HG02588 (cell line): ENCODE measurements at regions not wholly inside any gene's neighbourhood (a gene's known extent, or its start where the extent isn't known, plus 50 kb on each side); places are given as distances from the start of the nearest gene placed in this dataset.
"Not testable (repeated sequence)": the region's sequence is repeated elsewhere in the genome, so short reads cannot be mapped to it uniquely, and the experiment has no call there.

Experiments used
- ATAC-seq: cut with Tn5 transposase; IDR thresholded peaks from one replicate; pipeline ENCODE4 v1.9.1; 2021; ENCODE audit warnings: mild to moderate bottlenecking, moderate library complexity; ENCODE audit not compliant: unreplicated experiment

DNA sequence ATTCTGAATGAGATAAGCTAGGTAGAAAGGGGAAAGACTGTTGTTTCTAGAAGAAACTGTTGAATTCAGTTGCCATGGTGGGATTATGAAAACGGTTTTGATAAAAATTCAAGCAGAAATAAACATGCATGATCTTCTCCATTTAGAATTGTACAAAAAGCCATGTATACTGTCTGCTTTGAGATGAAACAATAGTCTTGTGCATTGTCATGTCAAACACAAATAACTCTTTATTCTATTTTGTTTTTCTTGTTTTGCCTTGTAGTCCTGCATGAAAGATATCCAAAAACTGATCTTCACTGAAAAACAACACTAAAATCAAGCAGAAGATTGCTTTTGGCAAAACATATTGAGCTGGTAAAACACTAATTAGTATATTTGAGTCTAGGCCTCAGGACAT, 659.9 kb downstream of the LTN1 start:
- no peak for ATAC-seq

DNA sequence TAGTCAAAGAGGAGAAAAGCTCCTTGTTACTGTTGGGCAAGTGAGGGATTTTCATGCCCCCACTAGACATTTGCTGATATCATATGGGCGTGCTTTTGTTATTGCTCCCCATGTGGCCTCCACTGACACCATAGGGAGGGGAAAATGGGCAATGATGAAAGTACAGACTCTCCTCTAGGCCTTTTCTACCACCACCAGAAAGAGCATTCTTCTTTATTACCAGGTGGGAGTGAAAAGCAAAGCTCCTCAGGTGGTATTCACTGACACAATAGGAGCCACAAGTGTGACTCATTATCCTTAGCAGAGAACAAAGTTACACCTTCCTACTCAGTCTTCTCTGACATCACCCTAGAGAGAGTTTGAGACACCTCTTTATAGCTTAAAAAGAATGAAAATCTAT, 667.1 kb downstream of the LTN1 start:
- ATAC-seq, result no peak

DNA sequence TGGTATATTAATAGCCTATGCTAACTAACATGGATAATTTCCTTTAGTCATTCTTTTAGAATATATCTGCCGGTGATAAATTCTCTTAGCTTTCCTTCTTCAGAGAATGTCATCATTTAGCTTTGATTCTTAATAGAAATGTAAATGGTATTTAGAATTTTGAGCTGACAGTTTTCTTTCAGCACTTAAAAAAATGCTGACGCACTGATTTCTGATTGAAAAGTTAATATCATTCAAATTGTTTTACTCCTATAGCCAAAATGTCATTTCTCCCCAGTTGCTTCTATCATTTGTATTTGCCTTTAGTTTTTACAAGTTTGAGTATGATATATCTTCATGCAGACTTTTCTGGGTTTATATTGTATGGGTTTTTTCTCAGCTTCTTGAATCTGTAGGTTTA, 668.0 kb downstream of the LTN1 start:
- ATAC-seq, result no peak

DNA sequence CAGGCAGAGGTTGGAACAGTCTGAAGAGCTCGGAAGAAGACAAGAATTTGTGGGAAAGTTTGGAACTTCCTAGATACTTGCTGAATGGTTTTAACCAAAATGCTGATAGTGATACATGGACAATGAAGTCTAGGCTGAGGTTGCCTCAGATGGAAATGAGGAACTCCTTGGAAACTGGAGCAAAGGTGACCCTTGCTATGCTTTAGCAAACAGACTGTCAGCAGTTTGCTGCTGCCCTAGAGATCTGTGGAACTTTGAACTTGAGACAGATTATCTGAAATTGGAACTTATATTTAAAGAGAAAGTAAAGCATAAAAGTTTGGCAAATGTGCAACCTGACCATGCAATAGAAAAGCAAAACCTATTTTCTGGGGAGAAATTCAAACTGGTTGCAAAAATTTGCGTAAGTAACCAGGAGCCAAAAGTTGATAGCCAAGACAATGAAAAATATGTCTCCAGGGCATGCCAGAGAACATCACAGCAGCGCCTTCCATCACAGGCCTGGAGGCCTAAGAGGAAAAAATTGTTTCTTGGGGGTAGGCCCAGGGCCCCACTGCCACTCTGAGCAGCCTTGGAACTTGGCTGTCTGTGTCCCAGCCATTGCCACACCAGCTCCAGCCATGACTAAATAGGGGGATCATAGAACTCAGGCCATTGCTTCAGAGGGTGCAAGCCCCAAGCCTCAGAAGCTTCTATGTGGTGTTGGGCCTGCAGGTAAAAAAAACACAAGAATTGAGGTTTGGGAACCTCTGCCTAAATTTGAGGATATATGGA, 675.3 kb downstream of the LTN1 start:
- ATAC-seq, result no peak

DNA sequence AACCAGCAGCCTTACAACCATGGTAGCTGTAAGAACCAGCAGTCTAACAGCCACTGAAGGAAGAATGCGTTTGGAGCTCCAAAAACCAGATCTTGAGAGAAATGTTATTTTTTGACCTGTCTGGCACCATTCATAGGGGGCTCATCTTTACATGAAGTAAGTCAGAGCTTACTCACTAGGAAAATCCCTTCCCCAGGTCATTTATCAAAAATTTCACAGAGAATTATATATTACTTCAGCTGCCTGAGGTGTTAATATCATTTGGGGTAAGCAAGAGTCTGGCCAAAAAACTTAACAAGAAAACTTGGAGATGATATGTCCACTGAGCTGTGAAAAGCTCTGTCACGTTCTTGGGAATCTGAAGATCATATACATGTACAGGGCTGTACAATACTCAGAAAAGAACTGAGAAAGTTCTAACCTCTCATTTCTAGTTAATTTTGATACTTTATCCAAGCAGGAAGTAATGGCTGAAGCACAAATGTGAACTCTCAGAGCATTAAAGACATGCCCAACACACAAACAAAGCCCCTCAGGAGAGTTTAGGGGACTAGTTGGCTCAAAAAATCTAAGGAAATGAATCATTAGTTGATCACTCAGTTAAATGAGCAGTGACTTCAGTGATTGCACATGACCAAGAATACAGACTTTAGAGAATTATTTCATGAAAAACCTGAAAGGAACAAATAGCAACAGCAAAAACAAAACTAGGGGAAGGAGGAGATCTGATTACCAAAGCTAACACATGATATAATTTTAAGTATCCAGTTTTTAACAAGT, 681.1 kb downstream of the LTN1 start:
- no peak for ATAC-seq

DNA sequence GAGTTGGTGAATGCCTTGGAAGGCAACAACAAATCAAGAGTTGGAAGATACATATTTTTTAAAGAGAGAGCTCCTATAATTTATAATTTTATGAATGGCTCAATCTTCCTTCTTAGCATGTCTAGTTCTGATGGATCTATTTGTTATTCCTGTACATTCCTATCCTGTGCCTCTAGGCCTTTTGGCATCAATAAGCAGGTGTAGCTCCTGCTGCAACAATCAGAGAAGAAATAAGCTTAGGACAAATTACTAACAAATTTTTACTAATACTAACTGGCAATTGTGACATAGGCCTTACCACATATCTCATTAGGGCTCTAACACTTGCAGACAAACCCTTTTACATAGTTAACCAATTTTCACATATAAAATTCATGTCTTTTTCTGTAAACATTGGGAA, 682.0 kb downstream of the LTN1 start:
- no peak for ATAC-seq

DNA sequence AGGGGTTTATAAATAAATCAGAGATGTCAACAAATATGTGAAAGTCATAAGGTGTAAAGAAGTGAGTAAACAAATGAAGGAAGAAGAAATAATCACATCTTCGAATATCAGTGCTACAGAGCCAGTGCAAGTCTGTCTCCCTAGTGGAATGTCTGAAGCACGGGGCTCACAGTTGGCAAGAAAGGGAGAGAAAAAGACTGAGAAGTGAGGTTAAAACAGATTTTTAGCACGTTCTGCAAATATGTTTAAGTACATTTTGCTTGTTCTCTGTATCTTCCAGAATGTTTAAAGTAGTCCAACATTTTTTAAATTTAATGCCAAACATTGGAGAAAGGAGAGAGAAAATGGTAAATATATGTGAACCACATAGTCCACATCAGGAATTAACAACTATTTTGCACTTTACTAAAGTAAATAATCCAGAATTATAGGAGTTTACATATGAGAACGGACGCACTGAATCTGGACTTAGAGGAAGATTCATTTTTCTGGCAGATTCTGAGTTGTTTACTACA, 682.4 kb downstream of the LTN1 start:
- ATAC-seq, result no peak

DNA sequence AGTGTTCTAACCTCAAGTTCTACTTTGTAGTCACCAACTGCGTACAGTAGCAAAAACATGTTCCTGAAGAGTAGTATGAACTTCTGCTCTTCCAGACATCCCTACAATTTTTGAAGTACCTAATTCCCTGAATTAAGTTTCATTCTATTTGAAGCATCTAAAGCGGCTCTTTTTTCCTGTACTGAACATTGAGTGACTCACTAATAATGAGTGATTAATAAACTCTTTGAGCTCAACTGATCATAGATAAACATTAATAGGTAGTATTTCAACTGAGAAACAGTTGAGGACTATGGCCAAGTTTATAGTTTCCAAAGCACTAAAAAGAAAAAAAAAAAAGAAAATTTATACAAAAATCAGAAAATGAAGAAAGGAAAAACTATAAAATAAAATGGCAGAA, 683.1 kb downstream of the LTN1 start:
- ATAC-seq, result no peak

DNA sequence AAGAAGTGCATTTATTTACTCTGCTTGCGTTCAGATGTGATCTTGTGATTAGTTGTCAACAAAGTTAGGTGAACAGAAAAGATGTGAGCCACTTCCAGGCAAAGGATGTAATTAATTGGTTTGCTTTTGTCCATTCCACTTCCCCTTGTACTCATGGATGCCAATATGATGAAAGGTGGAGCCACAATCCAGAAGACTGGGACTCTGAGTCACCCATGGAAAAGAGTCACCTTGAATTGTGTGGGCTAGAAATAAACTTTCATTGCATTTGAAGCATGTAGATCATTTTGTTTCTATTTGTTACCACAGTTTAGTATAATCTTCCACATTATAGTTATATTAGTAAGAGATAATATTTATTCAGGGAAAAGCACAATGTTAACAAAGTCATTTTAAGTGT, 684.2 kb downstream of the LTN1 start:
- no peak for ATAC-seq

DNA sequence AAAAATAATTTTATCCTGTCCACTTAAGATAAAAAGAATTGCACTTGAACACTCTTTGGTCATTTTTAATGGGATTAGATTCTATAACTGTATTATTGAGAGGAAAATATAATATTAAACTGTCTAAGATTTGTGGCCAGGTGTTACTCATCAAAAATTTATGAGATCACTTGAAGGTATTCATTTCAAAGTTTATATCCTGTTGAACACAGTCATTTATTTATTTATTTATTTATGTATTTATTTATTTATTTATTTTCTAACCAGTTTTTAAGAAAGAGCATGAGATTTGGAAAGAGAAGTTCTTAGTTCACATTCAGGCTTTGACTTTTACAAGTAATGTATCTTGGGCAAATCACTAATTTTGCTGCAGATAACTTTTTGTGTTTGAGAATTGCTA, 692.7 kb downstream of the LTN1 start:
- ATAC-seq, result no peak

DNA sequence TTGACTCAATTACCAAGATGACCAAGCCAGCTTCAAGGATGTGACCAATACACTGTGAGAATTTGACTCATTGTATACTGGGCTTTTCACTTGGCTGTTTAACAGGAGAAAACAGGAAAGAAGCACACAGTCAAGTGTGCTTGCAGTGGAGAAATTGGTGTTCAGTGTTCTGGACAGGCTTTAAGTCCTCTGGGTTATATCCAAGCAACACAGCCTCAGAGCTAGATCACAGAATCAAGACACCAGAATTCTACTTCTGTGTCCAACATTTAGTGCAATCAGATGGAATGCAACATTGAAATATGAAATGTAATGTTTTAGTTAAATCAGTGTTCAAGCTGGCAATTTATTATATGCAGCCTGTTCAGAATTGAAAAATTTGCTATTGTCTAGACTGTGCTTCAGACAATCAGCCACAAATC, 694.4 kb downstream of the LTN1 start:
- no peak for ATAC-seq

DNA sequence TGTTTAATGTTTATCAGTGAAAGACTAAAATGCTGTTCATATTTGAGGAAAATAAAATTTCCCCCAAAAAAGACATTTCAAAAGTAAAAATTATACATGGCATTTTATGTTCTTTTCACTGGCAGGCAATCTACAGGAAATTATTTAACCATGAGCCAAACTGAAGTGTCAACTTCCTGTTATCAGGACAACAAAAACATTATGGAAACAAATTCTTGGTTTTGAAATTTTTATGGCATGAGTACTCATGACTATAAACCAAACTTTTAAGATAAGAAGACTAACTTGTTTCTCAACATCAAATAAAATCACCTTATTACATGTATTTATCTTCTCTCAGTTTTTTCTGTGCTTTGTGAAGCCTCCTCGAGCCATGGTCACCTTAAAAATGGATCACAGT, 698.6 kb downstream of the LTN1 start:
- ATAC-seq, result no peak

DNA sequence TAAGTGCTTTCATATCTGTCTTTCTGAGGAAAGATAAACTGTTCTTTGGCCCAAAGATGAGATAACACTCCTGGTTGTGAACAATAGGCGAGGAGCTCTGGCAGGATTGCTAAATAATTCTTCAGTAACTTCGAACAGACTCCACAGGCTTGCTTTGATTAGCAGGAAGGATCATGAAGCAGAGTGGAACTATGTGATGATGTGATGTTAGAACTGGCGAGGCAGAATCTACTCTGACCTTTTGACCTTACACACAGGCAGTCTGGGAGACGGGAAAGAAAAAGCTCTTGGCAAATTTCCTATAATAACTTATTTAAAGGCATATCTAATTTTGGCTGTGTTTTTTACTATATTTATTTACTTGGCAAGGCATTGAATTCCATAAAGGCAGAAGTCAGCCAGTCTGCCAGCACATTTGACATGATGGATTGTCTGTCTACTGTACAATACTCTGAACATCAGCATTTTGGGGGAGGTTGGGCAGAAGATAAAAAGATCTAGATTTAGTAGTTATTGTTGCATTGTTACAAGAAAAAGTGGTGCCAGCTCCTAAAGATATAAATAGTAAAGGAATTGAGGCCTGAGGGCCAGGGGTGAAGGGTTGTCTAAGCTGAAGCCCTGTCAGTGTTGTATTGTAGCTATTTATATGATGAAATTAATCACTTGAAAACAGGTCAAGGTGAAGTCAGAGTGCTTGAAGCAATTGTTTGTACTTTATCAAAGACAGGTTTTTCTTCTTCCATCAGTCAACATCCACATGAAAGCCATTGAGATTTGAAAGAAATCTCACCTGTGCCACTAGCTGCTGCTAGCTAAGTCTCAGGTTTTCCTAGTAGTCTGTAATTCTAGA, 708.8 kb downstream of the LTN1 start:
- ATAC-seq, result no peak

DNA sequence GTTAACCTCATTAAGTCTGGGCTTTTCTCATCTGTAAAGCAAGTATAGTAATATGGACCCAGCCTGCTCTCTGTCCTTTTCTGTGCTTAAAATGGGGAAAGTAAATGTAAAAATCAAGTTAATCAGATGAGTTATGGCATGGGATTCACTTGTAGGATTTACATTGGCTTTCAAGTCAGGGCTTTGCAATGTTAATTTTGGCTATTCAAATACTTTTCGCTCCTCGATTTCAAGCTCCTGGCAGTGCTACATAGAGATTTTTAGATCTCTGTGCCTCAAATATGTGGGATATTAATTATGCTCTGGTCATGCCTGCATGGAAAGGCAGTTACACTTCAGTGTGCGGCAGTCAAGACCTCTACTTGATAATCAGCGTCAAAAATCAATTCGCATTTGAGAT, 709.8 kb downstream of the LTN1 start:
- no peak for ATAC-seq

DNA sequence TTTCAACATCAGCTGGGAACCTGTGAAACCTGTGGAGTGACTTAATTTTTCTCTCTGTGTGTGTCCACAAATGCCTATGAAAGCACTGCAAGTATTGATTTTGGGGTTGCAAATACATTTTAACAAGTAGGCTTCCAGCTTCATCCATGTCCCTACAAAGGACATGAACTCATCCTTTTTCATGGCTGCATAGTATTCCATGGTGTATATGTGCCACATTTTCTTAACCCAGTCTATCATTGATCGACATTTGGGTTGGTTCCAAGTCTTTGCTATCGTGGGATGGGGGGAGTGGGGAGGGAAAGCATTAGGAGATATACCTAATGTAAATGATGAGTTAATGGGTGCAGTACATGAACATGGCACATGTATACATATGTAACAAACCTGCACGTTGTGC, 711.3 kb downstream of the LTN1 start:
- ATAC-seq, result not testable (repeated sequence)

DNA sequence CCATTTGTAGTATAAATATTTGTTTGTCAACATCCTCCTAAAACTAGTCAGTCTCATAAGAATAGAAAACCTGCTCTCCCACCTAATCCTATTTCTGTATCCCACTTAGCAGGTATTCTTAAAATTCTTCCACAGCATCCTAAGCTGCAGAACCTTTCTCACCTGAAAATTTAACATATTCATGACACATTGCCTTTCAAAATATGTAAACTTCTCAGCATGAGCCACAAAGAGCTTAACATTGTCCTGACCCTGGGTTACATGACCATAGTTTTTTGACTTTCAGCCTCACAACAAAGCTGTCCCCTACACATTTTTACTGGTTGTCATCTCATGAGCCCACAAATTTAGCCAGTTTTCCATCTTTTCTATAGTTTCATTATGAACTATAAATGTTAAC, 712.1 kb downstream of the LTN1 start:
- ATAC-seq, result no peak

DNA sequence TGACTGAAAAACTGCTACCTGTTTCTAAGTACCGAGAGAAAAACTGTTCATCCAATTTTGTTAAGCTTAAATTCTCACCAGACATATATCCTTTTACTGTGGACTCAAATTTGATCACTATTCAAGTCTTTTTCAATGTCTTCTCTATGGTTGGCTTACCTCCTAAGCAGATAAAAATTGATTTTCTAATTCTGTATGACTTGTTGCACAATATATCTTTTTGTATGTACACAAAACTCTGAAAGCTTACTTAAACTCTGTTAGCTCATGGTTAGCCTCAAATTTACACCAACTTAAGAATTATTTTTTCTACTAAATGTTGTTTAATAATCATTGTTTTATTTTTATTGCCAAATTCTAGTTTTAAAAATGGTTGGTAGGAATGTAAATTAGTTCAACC, 715.4 kb downstream of the LTN1 start:
- no peak for ATAC-seq

DNA sequence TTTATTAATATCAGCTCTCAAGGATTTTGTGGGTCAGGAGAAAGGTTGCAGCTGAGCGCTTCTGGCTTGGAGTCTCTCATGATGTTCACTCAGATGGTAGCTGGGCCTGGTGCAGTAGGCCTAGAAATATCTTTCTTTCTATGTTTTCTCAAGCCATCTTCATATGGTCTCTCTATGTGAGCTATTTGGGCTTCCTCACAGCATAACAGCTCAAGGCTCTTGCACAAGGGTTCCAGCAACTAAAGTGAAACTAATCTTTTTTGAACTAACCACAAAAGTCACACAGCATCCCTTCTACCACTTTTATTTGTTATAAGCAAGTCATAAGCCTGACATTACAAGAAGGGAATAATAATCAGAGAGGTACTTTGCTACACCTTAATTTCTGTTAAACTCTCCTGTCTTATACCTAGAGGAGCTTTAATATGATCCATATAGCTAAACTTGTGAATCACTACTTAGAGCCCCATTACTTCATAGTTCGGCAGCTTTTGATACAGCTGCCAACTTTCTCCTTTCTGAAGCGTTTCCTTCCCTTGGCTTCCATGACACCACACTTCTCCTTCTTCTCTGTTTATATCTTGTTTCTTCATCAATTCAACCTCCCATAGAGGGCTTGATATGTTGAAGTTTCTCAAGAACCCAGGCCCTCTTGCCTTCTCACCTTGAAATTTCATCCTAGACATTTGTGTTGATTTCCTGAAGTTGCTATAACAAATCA, 720.2 kb downstream of the LTN1 start:
- ATAC-seq, result no peak

DNA sequence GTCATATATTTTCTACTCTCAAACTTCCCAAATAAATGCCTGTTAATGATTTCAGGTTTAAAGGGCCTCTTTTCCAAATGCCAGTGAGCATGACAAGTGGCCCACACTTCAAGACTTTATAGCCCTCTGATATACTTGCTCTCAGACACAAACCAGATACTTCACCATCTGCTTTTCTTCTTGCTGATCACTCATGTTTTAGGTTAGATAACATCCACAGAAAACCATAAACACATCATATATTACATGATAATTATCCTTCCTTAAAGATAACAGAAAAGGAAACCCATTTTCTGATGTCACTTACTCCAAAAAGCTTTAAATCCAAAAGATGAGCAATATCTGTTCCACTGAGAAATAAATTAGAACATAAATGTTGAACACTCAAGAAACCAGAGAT, 723.5 kb downstream of the LTN1 start:
- no peak for ATAC-seq

DNA sequence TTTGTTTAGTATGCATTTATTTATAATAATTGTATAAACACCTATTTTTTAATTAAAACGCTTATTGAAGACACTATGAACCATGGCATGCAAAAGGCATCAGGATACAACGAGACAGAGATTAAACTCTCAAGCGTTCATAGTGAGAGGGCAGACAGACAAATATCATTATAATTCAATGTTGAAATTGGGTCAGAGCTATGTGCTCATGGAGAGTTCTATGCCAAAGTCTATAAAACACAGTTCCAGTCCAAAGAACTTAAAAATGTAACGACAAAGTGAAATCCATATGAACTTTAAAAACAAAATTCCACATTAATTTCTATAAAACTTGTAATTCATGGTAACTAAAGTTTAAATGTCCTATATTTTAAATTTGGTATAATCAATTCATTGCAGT, 724.0 kb downstream of the LTN1 start:
- no peak for ATAC-seq

DNA sequence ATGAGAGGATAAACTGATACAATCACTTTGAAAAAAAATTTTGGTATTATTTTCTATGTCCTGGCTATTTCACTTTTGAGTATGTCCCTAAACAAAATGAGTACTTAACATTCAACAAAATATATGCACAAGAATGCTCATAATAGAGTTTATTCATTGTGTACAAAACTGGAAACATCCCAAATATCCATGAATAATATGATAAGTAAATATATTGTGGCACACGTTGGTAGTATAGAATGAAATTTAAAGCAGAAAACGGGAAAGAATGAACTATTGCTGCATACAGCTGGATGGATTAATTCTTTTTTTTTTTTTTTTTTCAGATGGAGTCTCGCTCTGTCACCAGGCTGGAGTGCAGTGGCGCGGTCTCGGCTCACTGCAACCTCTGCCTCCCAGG, 725.2 kb downstream of the LTN1 start:
- no peak for ATAC-seq
